NCI-H2196 (cell line): ENCODE measurements at regions not wholly inside any gene's neighbourhood (a gene's known extent, or its start where the extent isn't known, plus 50 kb on each side); places are given as distances from the start of the nearest gene placed in this dataset.

Experiments
- DNase-seq: peaks from one replicate; lab custom pipeline; 2025; ENCODE audit not compliant: unreplicated experiment; lab: John Stamatoyannopoulos, UW

DNA sequence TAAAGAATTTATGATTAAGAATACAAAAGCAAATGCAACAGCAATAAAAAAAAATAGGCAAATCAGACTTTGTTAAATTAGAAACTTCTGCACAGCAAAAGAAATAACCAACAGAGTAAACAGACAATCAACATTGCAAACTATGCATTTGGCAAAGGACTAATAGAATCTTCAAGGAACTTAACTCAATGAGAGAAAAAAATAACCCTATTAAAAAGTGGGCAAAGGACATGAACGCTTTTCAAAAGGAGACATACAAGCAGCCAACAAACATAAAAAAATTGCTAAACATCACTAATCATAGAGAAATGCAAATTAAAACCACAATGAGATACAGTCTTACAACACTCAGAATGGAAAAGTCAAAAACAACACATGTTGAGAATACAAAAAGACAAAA lies 166.0 kb upstream of the DSEL start:
- DNase-seq: no peak

- no peak for DNase-seq
Observed at GRCh38 chr18:67677489-67677888, 161.0 kb upstream of the DSEL start.

- no peak for DNase-seq
Observed at GRCh38 chr18:67672716-67673115, 156.2 kb upstream of the DSEL start.

- no peak for DNase-seq
Observed at GRCh38 chr18:67672155-67672554, 155.6 kb upstream of the DSEL start.

DNA sequence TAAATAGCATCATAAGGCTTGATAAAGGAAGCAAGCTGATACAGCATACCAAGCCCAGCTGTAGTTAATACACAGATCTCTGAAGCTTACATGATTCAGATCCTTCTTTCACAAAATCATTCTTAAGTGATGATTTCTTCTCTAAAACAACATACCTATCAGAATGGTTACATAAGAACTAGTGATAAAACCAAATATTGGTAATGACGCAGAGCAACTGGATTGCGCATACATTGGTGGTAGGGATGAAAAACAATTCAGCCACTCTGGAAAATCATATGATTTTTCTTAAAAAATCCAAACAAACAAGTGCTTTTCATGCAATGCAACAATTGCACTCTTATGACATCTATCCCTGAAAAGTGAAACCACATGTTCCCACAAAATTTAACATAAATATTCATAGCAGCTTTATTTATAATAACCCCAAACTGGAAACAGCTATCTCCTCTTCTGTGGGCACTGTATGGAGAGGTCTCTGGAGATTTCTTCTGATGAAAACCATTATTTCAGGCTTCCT lies 153.6 kb upstream of the DSEL start:
- DNase-seq: no peak

GRCh38 chr18:67665266-67665665 lies 148.7 kb upstream of the DSEL start:
- no peak for DNase-seq

GRCh38 chr18:67662996-67663395 lies 146.5 kb upstream of the DSEL start:
- no peak for DNase-seq

DNA sequence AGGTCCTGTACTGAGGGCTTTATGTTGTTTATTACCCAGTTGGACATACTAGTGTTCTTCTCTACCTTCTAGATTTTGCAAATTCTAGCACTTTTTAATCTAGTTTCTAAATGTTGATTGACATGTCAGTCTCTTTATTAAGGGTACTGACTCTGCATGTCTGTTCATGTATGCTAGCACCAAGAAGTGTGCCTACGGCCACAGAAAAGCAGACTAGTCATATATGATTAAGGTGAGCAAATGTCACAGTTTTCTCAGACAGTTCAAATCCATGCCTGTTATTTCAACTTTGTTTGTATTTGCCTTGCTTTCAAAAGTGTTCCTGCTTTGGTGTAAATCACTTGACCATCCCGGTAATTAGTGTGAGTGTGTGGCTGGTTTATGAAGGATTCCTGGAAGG lies 145.0 kb upstream of the DSEL start:
- no peak for DNase-seq

DNA sequence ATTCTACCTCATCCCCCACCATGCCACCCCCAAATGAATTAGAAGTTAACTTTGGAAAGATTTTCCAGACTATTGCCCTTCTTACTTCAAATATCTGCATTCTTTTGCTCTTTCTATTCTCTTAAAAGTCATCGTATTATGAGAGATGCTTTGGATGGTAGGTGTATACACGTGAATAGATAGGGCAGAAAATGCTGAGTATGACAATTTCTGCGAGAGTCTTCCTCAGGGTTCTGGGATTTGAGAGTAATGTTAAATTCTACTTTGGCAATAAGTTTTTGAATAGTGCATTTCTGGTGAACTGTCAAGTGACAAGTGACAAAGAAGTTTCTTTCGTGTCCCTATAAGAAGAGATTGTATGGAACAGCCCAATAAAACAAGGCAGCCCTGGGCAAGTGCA lies 137.6 kb upstream of the DSEL start:
- no peak for DNase-seq

GRCh38 chr18:67652288-67652687 lies 135.8 kb upstream of the DSEL start:
- DNase-seq: no peak

- no peak for DNase-seq
Observed at GRCh38 chr18:67651438-67651837, 134.9 kb upstream of the DSEL start.

DNA sequence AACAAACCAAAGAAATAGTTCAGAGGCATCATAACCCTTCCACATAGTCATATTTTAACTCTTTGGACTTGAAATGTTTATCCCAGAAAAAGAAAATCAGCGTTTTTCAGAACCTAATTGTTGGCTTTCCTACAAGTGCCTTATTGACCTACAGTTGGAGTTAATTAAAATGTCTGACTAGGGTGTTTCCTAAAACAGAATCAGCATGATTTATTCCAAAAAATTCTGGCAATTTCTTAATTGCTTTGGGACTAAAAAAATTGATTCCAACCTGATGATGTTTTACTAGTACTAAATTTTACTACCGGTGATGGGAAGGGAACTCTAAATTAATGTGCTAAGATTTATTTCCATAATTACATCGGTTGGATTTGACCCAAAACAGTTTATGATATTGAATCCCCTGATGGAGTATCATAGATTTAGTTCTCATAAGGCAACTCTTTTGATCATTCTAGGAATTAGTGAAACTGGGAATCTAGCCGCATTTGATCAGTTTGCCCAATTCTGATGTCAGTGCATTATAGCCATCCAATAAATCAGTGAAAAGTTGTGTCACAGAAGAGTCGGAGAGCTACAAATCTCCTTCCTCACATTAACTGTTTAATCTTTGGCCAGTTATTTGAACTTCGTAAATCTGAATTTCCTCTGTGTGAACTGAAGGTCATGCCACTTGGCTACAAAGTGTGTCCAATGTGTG lies 134.3 kb upstream of the DSEL start:
- no peak for DNase-seq

- DNase-seq: no peak
Observed at GRCh38 chr18:67646890-67647289, 130.4 kb upstream of the DSEL start.

DNA sequence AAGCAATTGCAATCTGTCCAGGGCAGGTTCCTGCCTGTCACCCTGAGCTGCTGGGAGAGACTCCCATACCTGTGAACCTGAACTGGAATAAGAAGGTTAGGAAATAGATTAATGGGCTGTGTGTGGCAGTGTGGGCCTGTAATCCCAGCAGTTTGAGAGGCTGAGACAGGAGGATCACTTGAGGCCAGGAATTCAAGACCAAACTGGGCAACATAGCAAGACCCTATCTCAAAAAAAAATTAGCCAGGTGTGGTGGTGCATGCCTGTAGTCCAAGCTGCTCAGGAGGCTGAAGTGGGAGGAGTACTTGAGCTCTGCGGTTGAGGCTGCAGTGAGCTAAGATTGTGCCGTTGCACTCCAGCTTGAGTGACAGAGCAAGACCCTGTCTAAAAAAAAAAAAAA lies 127.7 kb upstream of the DSEL start:
- no peak for DNase-seq

GRCh38 chr18:67639872-67640271 lies 123.4 kb upstream of the DSEL start:
- DNase-seq: no peak

DNA sequence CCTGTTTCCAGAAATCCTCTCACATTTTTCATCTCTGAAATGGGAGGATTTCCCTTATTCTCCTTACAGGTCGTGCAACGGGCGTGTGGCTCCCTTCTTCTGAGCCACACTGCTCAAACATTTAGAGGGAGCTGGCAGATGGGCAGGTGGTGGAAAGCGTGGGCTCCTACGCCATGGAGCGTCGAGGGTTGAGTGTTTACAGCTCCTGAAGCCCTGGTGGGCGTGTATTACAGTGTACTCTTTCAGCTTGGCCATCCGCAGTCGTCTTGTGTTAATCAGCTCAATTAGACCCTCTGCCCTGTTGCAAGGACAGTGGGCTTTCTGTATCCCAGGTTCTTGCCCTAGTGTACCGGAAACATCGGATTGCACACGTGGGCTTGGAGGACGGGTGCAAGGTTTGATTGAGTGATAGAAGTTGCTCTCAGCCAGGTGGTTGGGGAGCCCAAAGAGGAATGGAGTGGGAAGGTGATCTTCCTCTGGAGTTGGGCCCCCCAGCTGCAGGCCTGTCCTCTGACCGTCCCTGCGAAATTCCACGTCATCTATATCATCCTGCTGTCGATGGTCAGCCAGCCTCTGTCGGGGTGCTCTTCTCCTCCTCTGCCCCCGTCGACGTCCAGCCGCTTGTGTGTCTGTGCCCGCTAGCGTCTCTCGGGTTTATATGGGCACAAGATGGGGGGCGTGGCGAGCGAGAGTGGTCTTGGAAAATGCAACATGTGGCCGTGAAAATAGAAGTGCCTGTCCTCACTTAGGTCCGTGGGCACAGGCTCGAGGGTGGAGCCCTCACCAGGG lies 120.3 kb upstream of the DSEL start:
- no peak for DNase-seq

GRCh38 chr18:67634631-67635338 lies 118.3 kb upstream of the DSEL start:
- no peak for DNase-seq

DNA sequence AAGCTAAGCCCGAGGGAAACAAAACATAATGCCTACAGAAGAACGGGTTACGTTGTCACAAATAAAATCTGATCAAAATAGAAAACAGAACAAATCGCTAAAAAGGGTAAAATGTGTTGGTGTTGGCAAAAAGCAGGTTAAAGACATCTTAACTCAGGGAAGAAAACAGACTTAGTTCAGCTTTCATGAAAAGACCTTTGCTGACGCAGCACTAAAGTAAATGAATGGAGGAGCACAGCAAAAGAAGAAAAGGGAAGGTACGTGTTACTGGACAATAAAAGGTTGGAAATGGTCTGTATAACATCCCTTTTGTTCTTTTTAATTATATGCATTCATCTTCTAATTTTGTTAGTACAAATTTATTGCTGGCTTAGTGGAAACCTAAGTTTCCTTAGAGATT lies 117.4 kb upstream of the DSEL start:
- no peak for DNase-seq

- DNase-seq: no peak
Observed at GRCh38 chr18:67621906-67622305, 105.4 kb upstream of the DSEL start.

GRCh38 chr18:67621049-67621713 lies 104.7 kb upstream of the DSEL start:
- no peak for DNase-seq

DNA sequence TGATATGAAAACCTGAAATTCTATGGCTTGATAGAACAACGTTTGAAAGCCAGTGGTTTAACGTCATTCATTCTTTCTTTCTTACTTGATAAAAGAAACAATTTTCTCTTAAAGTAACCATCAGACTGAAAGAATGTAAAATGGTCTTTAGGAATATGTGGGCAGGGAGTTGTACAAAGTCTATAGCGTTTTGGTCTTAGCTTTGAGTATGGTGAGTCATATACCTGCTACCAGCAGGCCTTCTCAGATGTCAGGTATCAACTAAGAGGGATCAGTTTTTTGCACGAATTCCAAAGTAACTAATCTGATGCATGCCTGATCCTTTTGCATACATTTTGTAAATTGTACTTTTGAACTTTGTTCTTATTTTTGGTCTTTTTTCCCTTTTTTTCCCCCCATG lies 101.5 kb upstream of the DSEL start:
- DNase-seq: no peak
